Upper lobe of left lung (tissue), 6 donors: ENCODE measurements at regions not wholly inside any gene's neighbourhood (a gene's known extent, or its start where the extent isn't known, plus 50 kb on each side); places are given as distances from the start of the nearest gene placed in this dataset.

Source experiments
- ATAC-seq, 2 donors: fragments of 200-7000 bp; cut with Tn5 transposase; one replicate each; pipeline ENCODE4 v1.9.1; 2022; ENCODE audit warnings: mild to moderate bottlenecking in 2 of 2, moderate library complexity in 2 of 2; ENCODE audit not compliant: low FRiP score in 2 of 2
- DNase-seq, 2 donors: peaks; one replicate each; pipeline ENCODE4 v3.0.0-alpha.2; 2019 to 2020
- H3K27ac ChIP-seq, 4 donors: fragments of 200-600 bp; sonication (generic); one replicate each; pipeline ENCODE4 v1.5.1; 2016 to 2019
- H3K27me3 ChIP-seq, 4 donors: fragments of 200-600 bp; sonication (generic); one replicate each; pipeline ENCODE4 v1.5.1; 2017 to 2019
- H3K36me3 ChIP-seq, 4 donors: fragments of 200-600 bp; sonication (generic); one replicate each; pipeline ENCODE4 v1.5.1; 2016 to 2019
- H3K4me1 ChIP-seq, 4 donors: fragments of 200-600 bp; sonication (generic); one replicate each; pipeline ENCODE4 v1.5.1; 2018 to 2019
- H3K4me3 ChIP-seq, 4 donors: fragments of 200-600 bp; sonication (generic); one replicate each; pipeline ENCODE4 v1.5.1; 2017 to 2019; ENCODE audit warnings: mild to moderate bottlenecking in 2 of 4, moderate library complexity in 1 of 4
- H3K9me3 ChIP-seq, 4 donors: fragments of 200-600 bp; sonication (generic); one replicate each; pipeline ENCODE4 v1.5.1; 2018 to 2019
- EP300 ChIP-seq, 4 donors: sonication (generic); formaldehyde crosslinking; IDR thresholded peaks; one replicate each; pipeline ENCODE4 v1.5.1; 2017; ENCODE audit warnings: antibody characterized with exemption in 4 of 4, control low read depth in 2 of 4
- POLR2A ChIP-seq, 4 donors: fragments of 450-650 bp; IDR thresholded peaks; one replicate each; pipeline ENCODE4 v1.5.1; 2016 to 2017; ENCODE audit warnings: antibody characterized with exemption in 4 of 4, mild to moderate bottlenecking in 2 of 4
- POLR2AphosphoS5 ChIP-seq, 2 donors: sonication (generic); formaldehyde crosslinking; IDR thresholded peaks; one replicate each; pipeline ENCODE4 v1.5.1; 2017; ENCODE audit warnings: antibody characterized with exemption in 2 of 2
- WGBS, 2 donors: methylation state at CpG; one replicate each; pipeline ENCODE4 v1.1.5; 2017 to 2018; 5-methylcytosine and 5-hydroxymethylcytosine counted together
- TF ChIP-seq, protein P1 (sequence below), 6 experiments: fragments of 450-650 bp in 4 of 6; fragments of 200-600 bp in 2 of 6; sonication (generic) in 2 of 6; IDR thresholded peaks; one replicate each; pipeline ENCODE4 v1.5.1; 2016 to 2019; ENCODE audit warnings: antibody characterized with exemption in 6 of 6
- donor health status: DM: no; HTN: no; CAD: no; lungs with moderate emphysema.
- donor health status: DM: no; HTN: yes; CAD: no; lungs with severe emphysema.

DNA sequence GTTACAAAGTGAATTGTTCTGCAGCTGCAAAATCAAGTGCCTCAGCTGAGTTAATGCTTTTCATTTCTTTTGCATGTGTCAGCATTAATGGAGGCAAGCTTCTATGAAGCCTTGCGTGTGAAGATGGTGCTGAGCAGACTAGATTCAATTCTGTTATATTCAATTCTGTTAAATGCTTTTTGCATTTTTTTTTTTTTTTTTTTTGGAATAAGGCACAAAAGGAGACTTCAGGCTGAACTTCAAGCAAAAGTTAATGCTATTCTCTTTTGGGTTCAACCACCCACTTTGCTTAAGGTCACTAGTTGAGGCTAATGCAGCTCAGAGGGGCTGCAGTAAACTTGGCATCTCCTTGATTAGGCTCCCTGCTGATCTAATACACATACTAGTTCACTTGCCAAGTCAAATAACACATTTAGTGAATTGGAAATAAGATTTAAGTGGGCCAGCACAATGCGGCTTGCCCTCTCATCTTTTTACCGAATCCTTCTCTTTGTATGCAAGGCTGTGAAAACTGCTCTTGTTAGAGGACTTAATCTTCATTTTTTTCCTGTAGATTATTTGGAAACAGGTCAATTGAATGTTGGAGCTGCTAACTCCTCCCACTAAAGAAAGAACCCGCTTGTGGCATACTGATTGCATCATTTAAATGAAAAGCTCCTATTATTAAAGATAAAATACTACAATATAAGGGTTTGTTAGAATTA is 1020.2 kb downstream of the NR2F1-AS1 start:
- ATAC-seq (no peak), DNase-seq (no peak)
- Histone ChIP-seq H3K9me3 (no peaks in the 10 kb centered on the region), H3K27me3 (no peaks in the 10 kb centered on the region), H3K36me3 (no peaks in the 10 kb centered on the region), H3K4me1 (no peaks in the 10 kb centered on the region), H3K4me3 (no peak overlapping the region), H3K27ac (no peak overlapping the region)
- TF ChIP-seq POLR2A (IDR thresholded peaks at IDR 0.05), result no peak
- no peak for TF ChIP-seq POLR2AphosphoS5 (IDR thresholded peaks at IDR 0.05)
- TF ChIP-seq EP300 (IDR thresholded peaks at IDR 0.05), result no peak
- TF ChIP-seq, protein P1, sequence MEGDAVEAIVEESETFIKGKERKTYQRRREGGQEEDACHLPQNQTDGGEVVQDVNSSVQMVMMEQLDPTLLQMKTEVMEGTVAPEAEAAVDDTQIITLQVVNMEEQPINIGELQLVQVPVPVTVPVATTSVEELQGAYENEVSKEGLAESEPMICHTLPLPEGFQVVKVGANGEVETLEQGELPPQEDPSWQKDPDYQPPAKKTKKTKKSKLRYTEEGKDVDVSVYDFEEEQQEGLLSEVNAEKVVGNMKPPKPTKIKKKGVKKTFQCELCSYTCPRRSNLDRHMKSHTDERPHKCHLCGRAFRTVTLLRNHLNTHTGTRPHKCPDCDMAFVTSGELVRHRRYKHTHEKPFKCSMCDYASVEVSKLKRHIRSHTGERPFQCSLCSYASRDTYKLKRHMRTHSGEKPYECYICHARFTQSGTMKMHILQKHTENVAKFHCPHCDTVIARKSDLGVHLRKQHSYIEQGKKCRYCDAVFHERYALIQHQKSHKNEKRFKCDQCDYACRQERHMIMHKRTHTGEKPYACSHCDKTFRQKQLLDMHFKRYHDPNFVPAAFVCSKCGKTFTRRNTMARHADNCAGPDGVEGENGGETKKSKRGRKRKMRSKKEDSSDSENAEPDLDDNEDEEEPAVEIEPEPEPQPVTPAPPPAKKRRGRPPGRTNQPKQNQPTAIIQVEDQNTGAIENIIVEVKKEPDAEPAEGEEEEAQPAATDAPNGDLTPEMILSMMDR (IDR thresholded peaks at IDR 0.05), result no peak
- WGBS, 2 donors, result 61 to 68% methylated on average over 4 of the region's 4 CpGs

DNA sequence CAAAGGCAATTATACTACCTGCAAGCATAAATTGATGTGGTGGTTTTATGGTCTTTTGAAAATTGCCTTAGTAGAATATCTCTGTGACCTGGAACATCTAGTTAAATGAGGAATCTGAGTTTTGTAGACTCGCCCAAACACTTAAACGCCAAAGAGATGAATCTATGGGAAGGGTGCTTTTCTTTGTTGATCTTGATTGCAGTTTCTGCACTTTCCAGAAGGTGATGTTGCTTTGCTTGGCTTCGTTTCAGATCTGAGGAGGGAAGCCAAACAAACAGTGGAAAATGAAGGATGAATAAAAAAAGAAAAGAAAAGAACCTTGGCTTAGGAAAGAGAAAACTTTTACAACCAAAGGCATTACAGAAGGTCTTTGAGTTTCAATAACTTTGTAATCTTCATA is 1021.2 kb downstream of the NR2F1-AS1 start:
- TF ChIP-seq EP300 (IDR thresholded peaks at IDR 0.05) (no peak), POLR2AphosphoS5 (IDR thresholded peaks at IDR 0.05) (no peak), POLR2A (IDR thresholded peaks at IDR 0.05) (no peak)
- ATAC-seq, result no peak
- WGBS, 2 donors, result 44 to 62% methylated on average over 3 of the region's 3 CpGs

DNA sequence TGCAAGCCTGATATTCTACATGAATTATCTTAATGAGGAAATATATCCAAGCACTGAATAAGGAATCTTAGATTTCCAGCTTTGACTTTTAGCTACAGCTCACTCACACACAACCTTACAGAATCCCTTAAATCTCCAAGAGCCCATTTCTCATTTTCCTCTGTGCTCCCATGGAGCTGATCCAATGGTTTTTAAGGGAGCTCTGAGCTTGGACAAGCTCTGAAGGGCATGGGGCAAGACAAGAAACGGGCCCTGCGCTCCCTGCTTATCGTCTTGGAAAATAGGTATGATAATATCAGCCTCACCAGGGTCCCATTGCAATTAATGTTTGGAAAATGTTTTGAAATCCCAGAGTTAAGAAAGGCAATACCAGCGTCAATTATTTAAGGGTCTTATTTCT is 1021.7 kb downstream of the NR2F1-AS1 start:
- WGBS, 2 donors, result 84 to 93% methylated on average over 4 of the region's 4 CpGs
- no peaks in the 10 kb centered on the region for H3K9me3 ChIP-seq
- no peak for ATAC-seq

More for the DNA sequence above, 1021.2 kb downstream of the NR2F1-AS1 start:
- Histone ChIP-seq H3K9me3 (no peaks in the 10 kb centered on the region), H3K4me1 (no peaks in the 10 kb centered on the region), H3K4me3 (no peak overlapping the region), H3K27ac (no peak overlapping the region), H3K27me3 (no peaks in the 10 kb centered on the region), H3K36me3 (no peaks in the 10 kb centered on the region)
- DNase-seq, result no peak

DNA sequence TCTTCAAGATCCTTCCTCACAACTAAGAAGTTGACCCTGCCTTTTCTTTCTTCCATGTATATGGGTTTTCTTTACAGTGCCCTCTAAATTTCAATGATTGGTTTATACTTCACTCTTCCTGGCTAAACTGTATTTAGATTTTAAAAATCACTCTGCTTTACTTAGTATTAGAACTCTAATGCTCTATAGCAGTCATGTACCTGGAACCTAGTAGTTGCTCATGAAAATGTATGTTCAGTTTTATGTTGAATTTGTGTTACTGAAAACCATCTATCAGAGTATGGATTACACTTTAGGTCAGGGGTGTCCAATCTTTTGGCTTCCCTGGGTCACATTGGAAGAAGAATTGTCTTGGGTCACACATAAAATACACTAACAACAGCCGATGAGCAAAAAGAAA is 1024.3 kb downstream of the NR2F1-AS1 start:
- ATAC-seq, result no peak

More for the DNA sequence above, 1021.7 kb downstream of the NR2F1-AS1 start:
- Histone ChIP-seq H3K27me3 (no peaks in the 10 kb centered on the region), H3K4me1 (no peaks in the 10 kb centered on the region), H3K4me3 (no peak overlapping the region), H3K27ac (no peak overlapping the region), H3K36me3 (no peaks in the 10 kb centered on the region)
- TF ChIP-seq, protein P1 (IDR thresholded peaks at IDR 0.05), result no peak
- no peak for DNase-seq

DNA sequence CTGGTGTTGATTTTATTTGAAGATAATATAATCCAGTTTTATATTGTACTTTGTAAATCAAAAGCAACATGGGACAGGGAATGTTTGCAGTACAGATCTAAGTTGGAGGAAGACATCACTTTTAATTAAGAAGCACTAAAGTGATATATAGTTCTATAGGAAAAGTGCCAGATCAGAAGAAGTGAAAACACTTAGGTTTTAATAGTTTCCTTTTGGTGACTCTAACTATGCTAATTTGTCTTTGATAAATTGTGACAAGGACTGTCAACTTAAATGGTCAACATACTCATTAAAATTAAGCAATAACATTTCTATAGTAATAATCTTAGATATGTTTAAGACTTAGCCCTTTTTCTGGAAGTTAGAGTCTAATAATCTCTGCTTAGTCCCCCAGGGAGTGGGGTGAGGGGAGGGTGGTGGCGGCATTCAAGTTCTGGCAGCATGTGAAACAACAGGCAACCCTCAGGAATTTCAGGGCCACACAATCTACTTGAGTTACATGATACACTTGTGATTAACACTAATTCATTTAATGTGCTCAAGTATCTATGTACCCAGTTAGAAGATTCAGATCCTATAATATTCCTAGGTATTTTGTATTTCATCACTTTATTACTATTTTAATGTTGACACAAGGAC is 1026.5 kb downstream of the NR2F1-AS1 start:
- Histone ChIP-seq H3K4me3 (no peak overlapping the region), H3K27me3 (no peaks in the 10 kb centered on the region), H3K4me1 (no peaks in the 10 kb centered on the region), H3K36me3 (no peaks in the 10 kb centered on the region), H3K27ac (no peak overlapping the region), H3K9me3 (no peaks in the 10 kb centered on the region)
- 97% methylated on average over 1 of the region's 1 CpG for WGBS, 2 donors
- TF ChIP-seq POLR2AphosphoS5 (IDR thresholded peaks at IDR 0.05) (no peak), EP300 (IDR thresholded peaks at IDR 0.05) (no peak), POLR2A (IDR thresholded peaks at IDR 0.05) (no peak)
- TF ChIP-seq, protein P1 (IDR thresholded peaks at IDR 0.05), result no peak
- ATAC-seq, result no peak
- no peak for DNase-seq

More for the DNA sequence above, 1024.3 kb downstream of the NR2F1-AS1 start:
- TF ChIP-seq, protein P1 (IDR thresholded peaks at IDR 0.05), result no peak
- TF ChIP-seq POLR2AphosphoS5 (IDR thresholded peaks at IDR 0.05) (no peak), EP300 (IDR thresholded peaks at IDR 0.05) (no peak), POLR2A (IDR thresholded peaks at IDR 0.05) (no peak)
- Histone ChIP-seq H3K27me3 (no peaks in the 10 kb centered on the region), H3K27ac (no peak overlapping the region), H3K4me1 (no peaks in the 10 kb centered on the region), H3K9me3 (no peaks in the 10 kb centered on the region), H3K4me3 (no peak overlapping the region), H3K36me3 (no peaks in the 10 kb centered on the region)
- WGBS, 2 donors, result 92 to 97% methylated on average over 1 of the region's 1 CpG
- DNase-seq, result no peak
